ENCODE measurements at regions not wholly inside any gene's neighbourhood (a gene's known extent, or its start where the extent isn't known, plus 50 kb on each side); places are given as distances from the start of the nearest gene placed in this dataset.

GRCh38 chrX:11050013-11050412 lies 61.1 kb upstream of the HCCS start:
- Mint-ChIP-seq H3K4me1 (no peaks in the 10 kb centered on the region), H3K4me3 (no peak overlapping the region), H3K27me3 (ENCODE audit: low read depth in 3 of 3) (peaks cover 0 to 3% (median 0%) of the 10 kb centered on the region in 3 donors), H3K27ac (no peak overlapping the region), H3K36me3 (no peaks in the 10 kb centered on the region), H3K9me3 (peaks cover 0 to 15% (median 12%) of the 10 kb centered on the region in 6 donors)
- DNase-seq, result no peak

- Mint-ChIP-seq H3K27ac (no peak overlapping the region), H3K4me1 (no peaks in the 10 kb centered on the region), H3K9me3 (peaks cover 0 to 6% (median under 1%) of the 10 kb centered on the region in 6 donors), H3K27me3 (ENCODE audit: low read depth in 3 of 3) (peaks cover 0 to 2% (median 0%) of the 10 kb centered on the region in 3 donors), H3K36me3 (no peaks in the 10 kb centered on the region), H3K4me3 (no peak overlapping the region)
- DNase-seq, result no peak
These were observed 57.8 kb upstream of the HCCS start for GRCh38 chrX:11053351-11053750.

GRCh38 chrX:11056322-11057176 lies 54.6 kb upstream of the HCCS start:
- DNase-seq, result no peak
- no peaks in the 10 kb centered on the region for H3K4me1 Mint-ChIP-seq
- peaks cover 0 to 2% (median 0%) of the 10 kb centered on the region in 3 donors for H3K27me3 Mint-ChIP-seq (ENCODE audit: low read depth in 3 of 3)
- H3K9me3 Mint-ChIP-seq, result peaks cover 0 to 2% (median 0%) of the 10 kb centered on the region in 6 donors
- H3K4me3 Mint-ChIP-seq, result no peak overlapping the region
- H3K27ac Mint-ChIP-seq, result no peak overlapping the region
- no peaks in the 10 kb centered on the region for H3K36me3 Mint-ChIP-seq

- DNase-seq, result no peak
- no peaks in the 10 kb centered on the region for H3K9me3 Mint-ChIP-seq
- no peak overlapping the region for H3K4me3 Mint-ChIP-seq
- H3K36me3 Mint-ChIP-seq, result no peaks in the 10 kb centered on the region
- peaks cover 0 to 2% (median 0%) of the 10 kb centered on the region in 3 donors for H3K27me3 Mint-ChIP-seq (ENCODE audit: low read depth in 3 of 3)
- no peaks in the 10 kb centered on the region for H3K4me1 Mint-ChIP-seq
- H3K27ac Mint-ChIP-seq, result no peak overlapping the region
These were observed 51.2 kb upstream of the HCCS start for GRCh38 chrX:11059933-11060332.
